ENCODE measurements at regions not wholly inside any gene's neighbourhood (a gene's known extent, or its start where the extent isn't known, plus 50 kb on each side); places are given as distances from the start of the nearest gene placed in this dataset.

- TF ChIP-seq CTCF (IDR thresholded peaks at IDR 0.05; ENCODE audit: low read depth, low read length, poor library complexity, severe bottlenecking): no peak
- no peak for TF ChIP-seq EZH2phosphoT487 (IDR thresholded peaks at IDR 0.05; ENCODE audit: borderline replicate concordance, low read length)
Measured at GRCh38 chr1:117782056-117782455, 147.4 kb downstream of the GDAP2 start.
